ENCODE measurements at regions not wholly inside any gene's neighbourhood (a gene's known extent, or its start where the extent isn't known, plus 50 kb on each side); places are given as distances from the start of the nearest gene placed in this dataset.

DNA sequence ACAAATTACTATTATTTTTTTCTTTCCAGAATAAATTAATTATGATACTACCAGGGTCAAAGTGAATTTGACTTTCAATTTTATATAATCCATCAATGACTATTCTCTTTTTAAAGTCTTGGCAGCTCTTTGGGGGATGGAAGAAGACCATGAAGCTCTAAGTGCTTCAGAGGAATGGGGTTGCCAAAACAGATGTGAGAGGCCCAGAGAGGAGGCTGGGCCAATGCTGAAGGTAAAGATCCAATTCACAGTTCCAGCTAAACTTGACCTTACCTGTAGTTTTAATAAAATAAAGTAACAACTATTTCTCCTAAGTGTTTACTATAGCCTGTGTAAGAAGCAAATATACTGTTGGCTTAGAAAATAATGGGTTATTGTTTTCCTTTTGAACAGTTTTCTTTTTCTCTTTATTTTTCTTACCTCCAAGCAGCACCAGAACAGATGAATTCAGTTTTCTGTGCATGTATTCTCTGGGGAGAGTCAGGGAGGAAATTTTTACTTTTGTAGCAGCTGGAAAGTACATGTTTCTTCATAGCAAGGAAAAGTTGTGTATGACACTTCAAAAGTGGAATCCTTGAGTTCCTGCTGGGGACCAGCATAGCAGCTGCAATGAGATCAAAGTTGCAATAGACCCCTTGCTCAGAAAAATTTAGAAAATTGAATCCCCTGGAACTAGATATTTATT, 104.9 kb downstream of the CEP44 start:
- H2BK15ac ChIP-seq (ENCODE audit: low read depth, low read length) = no peak overlapping the region
- no peaks in the 10 kb centered on the region for H3K23me2 ChIP-seq (ENCODE audit: insufficient read length, low read depth, low read length, poor library complexity, severe bottlenecking)
- no peak overlapping the region for H3T11ph ChIP-seq (ENCODE audit: low read length)
- H2BK20ac ChIP-seq (ENCODE audit: low read depth, low read length, poor library complexity, severe bottlenecking) = no peak overlapping the region
- no peak overlapping the region for H3K27ac ChIP-seq (ENCODE audit: insufficient read length, low read depth, low read length)
- no peaks in the 10 kb centered on the region for H3K79me1 ChIP-seq (ENCODE audit: insufficient read depth, low read depth, low read length, poor library complexity, severe bottlenecking)
- H3K56ac ChIP-seq (ENCODE audit: insufficient read length, low read depth, low read length) = no peak overlapping the region
- TF ChIP-seq, protein P1, sequence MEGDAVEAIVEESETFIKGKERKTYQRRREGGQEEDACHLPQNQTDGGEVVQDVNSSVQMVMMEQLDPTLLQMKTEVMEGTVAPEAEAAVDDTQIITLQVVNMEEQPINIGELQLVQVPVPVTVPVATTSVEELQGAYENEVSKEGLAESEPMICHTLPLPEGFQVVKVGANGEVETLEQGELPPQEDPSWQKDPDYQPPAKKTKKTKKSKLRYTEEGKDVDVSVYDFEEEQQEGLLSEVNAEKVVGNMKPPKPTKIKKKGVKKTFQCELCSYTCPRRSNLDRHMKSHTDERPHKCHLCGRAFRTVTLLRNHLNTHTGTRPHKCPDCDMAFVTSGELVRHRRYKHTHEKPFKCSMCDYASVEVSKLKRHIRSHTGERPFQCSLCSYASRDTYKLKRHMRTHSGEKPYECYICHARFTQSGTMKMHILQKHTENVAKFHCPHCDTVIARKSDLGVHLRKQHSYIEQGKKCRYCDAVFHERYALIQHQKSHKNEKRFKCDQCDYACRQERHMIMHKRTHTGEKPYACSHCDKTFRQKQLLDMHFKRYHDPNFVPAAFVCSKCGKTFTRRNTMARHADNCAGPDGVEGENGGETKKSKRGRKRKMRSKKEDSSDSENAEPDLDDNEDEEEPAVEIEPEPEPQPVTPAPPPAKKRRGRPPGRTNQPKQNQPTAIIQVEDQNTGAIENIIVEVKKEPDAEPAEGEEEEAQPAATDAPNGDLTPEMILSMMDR (conservative IDR thresholded peaks at IDR 0.05) = no peak
- no peak overlapping the region for H3K4me2 ChIP-seq (ENCODE audit: insufficient read depth, insufficient read length, low read length)
- H2BK12ac ChIP-seq (ENCODE audit: insufficient read length, low read depth, low read length) = no peak overlapping the region
- DNase-seq = no peak
- H3K9ac ChIP-seq (ENCODE audit: extremely low read depth, insufficient read length, low read length) = no peak overlapping the region
- no peak overlapping the region for H2AK5ac ChIP-seq (ENCODE audit: insufficient read length, low read length)
- no peaks in the 10 kb centered on the region; the same call in 1 of the 2 replicates for H3K4me1 ChIP-seq (ENCODE audit: insufficient read depth, low read length)
- H3K23ac ChIP-seq (ENCODE audit: insufficient read length, low read depth, low read length) = no peak overlapping the region
- H3K4ac ChIP-seq (ENCODE audit: low read depth, low read length) = no peak overlapping the region
- H3K14ac ChIP-seq (ENCODE audit: insufficient read depth, low read length) = no peak overlapping the region
- peaks cover 0 to 3% (median 0%) of the 10 kb centered on the region in 3 experiments; a peak in 1 of 7 replicates for H3K36me3 Mint-ChIP-seq (ENCODE audit: insufficient read depth in 1 of 3, low read depth in 3 of 3)
- peaks cover 10 to 27% of the 10 kb centered on the region in 2 experiments for H3K4me1 Mint-ChIP-seq
- no peaks in the 10 kb centered on the region for H3K9me3 ChIP-seq (ENCODE audit: control insufficient read depth, low read depth, low read length)
- H3K4me3 Mint-ChIP-seq = no peak overlapping the region
- H2AFZ ChIP-seq (ENCODE audit: low read length) = no peak overlapping the region
- H4K8ac ChIP-seq (replicated peaks; ENCODE audit: insufficient read length, low read depth, low read length) = no peak overlapping the region
- H4K20me1 ChIP-seq (ENCODE audit: control insufficient read depth, insufficient read depth, insufficient read length) = no peaks in the 10 kb centered on the region
- no peaks in the 10 kb centered on the region for H3K27me3 ChIP-seq (ENCODE audit: insufficient read depth, low read length)
- H2BK120ac ChIP-seq (ENCODE audit: low read depth, low read length, poor library complexity, severe bottlenecking) = no peak overlapping the region
- no peaks in the 10 kb centered on the region for H3K79me2 ChIP-seq (ENCODE audit: insufficient read depth, low read length)
- H4K91ac ChIP-seq (ENCODE audit: insufficient read length, low read depth, low read length) = no peak overlapping the region
- H3K9me3 Mint-ChIP-seq = no peaks in the 10 kb centered on the region
- H3K27me3 Mint-ChIP-seq (ENCODE audit: low read depth) = no peaks in the 10 kb centered on the region
- H4K5ac ChIP-seq (ENCODE audit: insufficient read length, low read depth, low read length) = no peak overlapping the region
- H3K18ac ChIP-seq (ENCODE audit: insufficient read length, low read depth, low read length) = no peak overlapping the region
- H2BK5ac ChIP-seq (ENCODE audit: insufficient read length, low read length) = no peak overlapping the region
- H3K27ac Mint-ChIP-seq = peak overlapping the region in 1 of 3 experiments; percentile 87; a peak in 1 of 7 replicates

All from H9 (cell line).